HL-60 (cell line): ENCODE measurements at regions not wholly inside any gene's neighbourhood (a gene's known extent, or its start where the extent isn't known, plus 50 kb on each side); places are given as distances from the start of the nearest gene placed in this dataset.
"Not testable (repeated sequence)": the region's sequence is repeated elsewhere in the genome, so short reads cannot be mapped to it uniquely, and the experiment has no call there.

ENCODE experiments used
- DNase-seq, 2 experiments: peaks; one replicate each; pipeline ENCODE4 v3.0.0-alpha.2; 2010 to 2020; ENCODE audit warnings: low read depth in 1 of 2, low spot score in 1 of 2
- H3K27ac ChIP-seq: fragments of 250-450 bp; sonication (Bioruptor Pico); replicated peaks from 2 replicates; pipeline ENCODE4 v1.5.1; 2020; ENCODE audit warnings: mild to moderate bottlenecking, moderate library complexity
- H3K27me3 ChIP-seq: fragments of 250-450 bp; sonication (Bioruptor Pico); 2 replicates; pipeline ENCODE4 v1.5.1; 2021; ENCODE audit warnings: mild to moderate bottlenecking, moderate library complexity; ENCODE audit not compliant: insufficient read depth, poor library complexity, severe bottlenecking
- H3K4me3 ChIP-seq: replicated peaks from 2 replicates; pipeline ENCODE4 v1.5.1; 2011; ENCODE audit warnings: mild to moderate bottlenecking, control low read depth, low read length; ENCODE audit not compliant: insufficient read depth
- GABPA ChIP-seq: IDR thresholded peaks from 2 replicates; pipeline ENCODE4 v1.6.1; 2012; ENCODE audit warnings: low read depth
- POLR2AphosphoS5 ChIP-seq: IDR thresholded peaks from 2 replicates; pipeline ENCODE4 v1.6.1; 2012; ENCODE audit warnings: low read depth
- SPI1 ChIP-seq: IDR thresholded peaks from 2 replicates; pipeline ENCODE4 v1.6.1; 2012; ENCODE audit warnings: low read depth, mild to moderate bottlenecking, borderline replicate concordance
- TF ChIP-seq, protein P1 (sequence below): IDR thresholded peaks from 2 replicates; pipeline ENCODE4 v1.6.1; 2012; ENCODE audit warnings: low read depth; ENCODE audit not compliant: insufficient replicate concordance
- TF ChIP-seq, protein P2 (sequence below): IDR thresholded peaks from one replicate; pipeline ENCODE4 v1.5.1; 2011; ENCODE audit warnings: low read length, control low read depth, inconsistent platforms; ENCODE audit not compliant: insufficient read depth

DNA sequence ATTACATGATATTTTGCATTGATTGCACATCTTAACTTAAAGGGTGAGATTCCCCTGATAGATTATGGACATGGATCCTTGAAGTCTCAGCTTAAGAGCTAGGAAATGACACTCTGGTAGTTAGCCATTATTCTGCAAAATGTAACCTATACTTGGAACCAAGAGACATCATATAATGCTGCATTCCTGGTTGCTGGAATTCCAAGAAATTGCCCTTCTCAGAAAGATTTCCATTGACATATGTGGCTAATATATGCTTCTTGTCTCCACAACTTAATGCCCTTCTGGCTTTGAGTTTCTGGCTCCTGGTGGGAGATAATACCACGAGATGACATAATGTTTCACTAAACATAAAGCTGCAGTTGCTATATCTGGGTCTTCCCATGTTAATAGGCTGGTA is 204.4 kb upstream of the TRPC4 start:
- no peak for DNase-seq
- TF ChIP-seq SPI1 (no peak), POLR2AphosphoS5 (no peak)
- TF ChIP-seq, protein P1, sequence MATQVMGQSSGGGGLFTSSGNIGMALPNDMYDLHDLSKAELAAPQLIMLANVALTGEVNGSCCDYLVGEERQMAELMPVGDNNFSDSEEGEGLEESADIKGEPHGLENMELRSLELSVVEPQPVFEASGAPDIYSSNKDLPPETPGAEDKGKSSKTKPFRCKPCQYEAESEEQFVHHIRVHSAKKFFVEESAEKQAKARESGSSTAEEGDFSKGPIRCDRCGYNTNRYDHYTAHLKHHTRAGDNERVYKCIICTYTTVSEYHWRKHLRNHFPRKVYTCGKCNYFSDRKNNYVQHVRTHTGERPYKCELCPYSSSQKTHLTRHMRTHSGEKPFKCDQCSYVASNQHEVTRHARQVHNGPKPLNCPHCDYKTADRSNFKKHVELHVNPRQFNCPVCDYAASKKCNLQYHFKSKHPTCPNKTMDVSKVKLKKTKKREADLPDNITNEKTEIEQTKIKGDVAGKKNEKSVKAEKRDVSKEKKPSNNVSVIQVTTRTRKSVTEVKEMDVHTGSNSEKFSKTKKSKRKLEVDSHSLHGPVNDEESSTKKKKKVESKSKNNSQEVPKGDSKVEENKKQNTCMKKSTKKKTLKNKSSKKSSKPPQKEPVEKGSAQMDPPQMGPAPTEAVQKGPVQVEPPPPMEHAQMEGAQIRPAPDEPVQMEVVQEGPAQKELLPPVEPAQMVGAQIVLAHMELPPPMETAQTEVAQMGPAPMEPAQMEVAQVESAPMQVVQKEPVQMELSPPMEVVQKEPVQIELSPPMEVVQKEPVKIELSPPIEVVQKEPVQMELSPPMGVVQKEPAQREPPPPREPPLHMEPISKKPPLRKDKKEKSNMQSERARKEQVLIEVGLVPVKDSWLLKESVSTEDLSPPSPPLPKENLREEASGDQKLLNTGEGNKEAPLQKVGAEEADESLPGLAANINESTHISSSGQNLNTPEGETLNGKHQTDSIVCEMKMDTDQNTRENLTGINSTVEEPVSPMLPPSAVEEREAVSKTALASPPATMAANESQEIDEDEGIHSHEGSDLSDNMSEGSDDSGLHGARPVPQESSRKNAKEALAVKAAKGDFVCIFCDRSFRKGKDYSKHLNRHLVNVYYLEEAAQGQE = no peak
- TF ChIP-seq, protein P2, sequence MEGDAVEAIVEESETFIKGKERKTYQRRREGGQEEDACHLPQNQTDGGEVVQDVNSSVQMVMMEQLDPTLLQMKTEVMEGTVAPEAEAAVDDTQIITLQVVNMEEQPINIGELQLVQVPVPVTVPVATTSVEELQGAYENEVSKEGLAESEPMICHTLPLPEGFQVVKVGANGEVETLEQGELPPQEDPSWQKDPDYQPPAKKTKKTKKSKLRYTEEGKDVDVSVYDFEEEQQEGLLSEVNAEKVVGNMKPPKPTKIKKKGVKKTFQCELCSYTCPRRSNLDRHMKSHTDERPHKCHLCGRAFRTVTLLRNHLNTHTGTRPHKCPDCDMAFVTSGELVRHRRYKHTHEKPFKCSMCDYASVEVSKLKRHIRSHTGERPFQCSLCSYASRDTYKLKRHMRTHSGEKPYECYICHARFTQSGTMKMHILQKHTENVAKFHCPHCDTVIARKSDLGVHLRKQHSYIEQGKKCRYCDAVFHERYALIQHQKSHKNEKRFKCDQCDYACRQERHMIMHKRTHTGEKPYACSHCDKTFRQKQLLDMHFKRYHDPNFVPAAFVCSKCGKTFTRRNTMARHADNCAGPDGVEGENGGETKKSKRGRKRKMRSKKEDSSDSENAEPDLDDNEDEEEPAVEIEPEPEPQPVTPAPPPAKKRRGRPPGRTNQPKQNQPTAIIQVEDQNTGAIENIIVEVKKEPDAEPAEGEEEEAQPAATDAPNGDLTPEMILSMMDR = no peak
- Histone ChIP-seq H3K27me3 (no peaks in the 10 kb centered on the region), H3K27ac (no peak overlapping the region), H3K4me3 (no peak overlapping the region)

DNA sequence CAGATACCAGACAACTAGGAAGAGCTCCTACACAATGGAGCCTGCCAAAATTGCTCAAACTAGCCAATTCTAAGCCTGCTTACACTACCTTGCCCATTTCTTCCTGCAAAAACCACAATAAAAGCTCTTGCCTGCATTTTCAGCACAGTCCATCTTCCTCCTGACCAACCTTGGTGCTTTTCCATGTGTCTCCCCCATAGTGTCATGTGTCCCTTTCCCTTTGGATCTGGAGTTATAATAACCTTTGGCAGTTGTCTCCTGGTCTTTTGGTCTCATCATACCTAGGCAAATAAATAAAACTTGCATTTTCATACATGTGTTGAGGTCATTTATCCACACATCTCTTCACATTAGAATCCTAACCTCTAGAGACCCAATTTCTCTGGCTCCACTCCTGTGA is 203.1 kb upstream of the TRPC4 start:
- DNase-seq = no peak
- no peak overlapping the region for H3K4me3 ChIP-seq
- H3K27me3 ChIP-seq = no peaks in the 10 kb centered on the region
- no peak overlapping the region for H3K27ac ChIP-seq
- TF ChIP-seq, protein P1 = no peak
- TF ChIP-seq SPI1 = no peak
- no peak for TF ChIP-seq GABPA
- TF ChIP-seq, protein P2 = no peak
- no peak for TF ChIP-seq POLR2AphosphoS5

DNA sequence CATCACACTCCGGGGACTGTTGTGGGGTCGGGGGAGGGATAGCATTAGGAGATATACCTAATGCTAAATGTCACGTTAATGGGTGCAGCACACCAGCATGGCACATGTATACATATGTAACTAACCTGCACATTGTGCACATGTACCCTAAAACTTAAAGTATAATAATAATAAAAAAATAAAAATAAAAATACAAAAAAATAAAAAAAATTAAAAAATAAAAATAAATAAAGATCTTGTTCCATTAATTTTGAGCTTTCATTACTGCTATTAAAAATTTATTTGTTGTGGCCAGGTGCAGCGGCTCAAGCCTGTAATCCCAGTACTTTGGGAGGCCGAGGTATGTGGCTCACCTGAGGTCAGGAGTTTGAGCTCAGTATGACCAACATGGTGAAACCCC is 201.8 kb upstream of the TRPC4 start:
- not testable (repeated sequence) for H3K27me3 ChIP-seq, DNase-seq, H3K27ac ChIP-seq, H3K4me3 ChIP-seq

DNA sequence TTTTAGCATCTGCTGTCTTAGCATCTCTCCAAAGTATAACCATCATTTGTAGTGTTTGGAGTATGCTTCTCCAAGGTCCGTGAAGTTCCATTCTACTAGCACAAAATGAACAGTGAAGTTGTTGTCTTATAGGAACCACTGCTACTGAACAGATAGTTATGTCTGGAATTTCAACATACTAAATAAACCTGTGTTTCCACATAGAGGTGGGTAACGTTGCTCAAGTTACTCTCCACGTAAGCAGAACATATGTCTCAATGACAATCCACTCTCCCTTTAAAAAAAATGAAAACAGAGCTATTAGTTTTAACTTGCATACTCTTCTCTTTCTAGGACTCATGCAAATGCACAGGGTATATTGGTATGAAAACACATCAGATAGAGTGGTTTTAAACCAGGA is 184.3 kb upstream of the TRPC4 start:
- no peaks in the 10 kb centered on the region for H3K27me3 ChIP-seq
- no peak overlapping the region for H3K4me3 ChIP-seq
- H3K27ac ChIP-seq = no peak overlapping the region
- no peak for DNase-seq
- TF ChIP-seq POLR2AphosphoS5 (no peak), SPI1 (no peak), GABPA (no peak)
- TF ChIP-seq, protein P1 = no peak
- TF ChIP-seq, protein P2 = no peak
